PC-9 (cell line): ENCODE measurements at regions not wholly inside any gene's neighbourhood (a gene's known extent, or its start where the extent isn't known, plus 50 kb on each side); places are given as distances from the start of the nearest gene placed in this dataset.

Experiments
- BruUV-seq: library from RNA; stranded (reverse); fragments of 400-500 nt; replicated peaks from 2 replicates; lab custom pipeline; 2021; lab: Mats Ljungman, UMichigan
- CTCF ChIA-PET: fragments of 300-600 bp; sonication (Branson Sonifier 250); formaldehyde crosslinking; loops from one replicate; lab custom pipeline; 2022; ENCODE audit warnings: antibody characterized with exemption; lab: Charles Lee
- POLR2A ChIA-PET: fragments of 300-600 bp; sonication (Branson Sonifier 250); formaldehyde crosslinking; loops from one replicate; lab custom pipeline; 2022; ENCODE audit warnings: antibody characterized with exemption; ENCODE audit not compliant: unreplicated experiment; lab: Charles Lee
- DNase-seq, 2 experiments: peaks; one replicate each; pipeline versions ENCODE4 v3.0.0 to v3.0.0-alpha.2; 2015 to 2022; ENCODE audit warnings: mixed read lengths in 1 of 2
- H2AFZ ChIP-seq: fragments of 200-600 bp; sonication (generic); 2 replicates; pipeline ENCODE4 v1.8.1; 2017; ENCODE audit warnings: antibody characterized with exemption
- H3F3A ChIP-seq: fragments of 200-600 bp; sonication (generic); 2 replicates; pipeline ENCODE4 v1.8.1; 2017; ENCODE audit warnings: antibody characterized with exemption, mild to moderate bottlenecking, low read depth; ENCODE audit not compliant: insufficient read depth
- H3K27ac ChIP-seq: fragments of 200-600 bp; sonication (generic); 2 replicates; pipeline ENCODE4 v1.6.1; 2016; ENCODE audit warnings: mixed run types
- H3K27me3 ChIP-seq: fragments of 200-600 bp; sonication (generic); 2 replicates; pipeline ENCODE4 v1.6.1; 2016; ENCODE audit warnings: low read depth, mixed run types; ENCODE audit not compliant: insufficient read depth
- H3K36me3 ChIP-seq: fragments of 200-600 bp; sonication (generic); 2 replicates; pipeline ENCODE4 v1.6.1; 2016; ENCODE audit warnings: low read depth, mixed run types
- H3K4me1 ChIP-seq: fragments of 200-600 bp; sonication (generic); replicated peaks from 2 replicates; pipeline ENCODE4 v1.6.1; 2016; ENCODE audit warnings: mixed run types; ENCODE audit not compliant: insufficient read depth
- H3K4me2 ChIP-seq: fragments of 200-600 bp; sonication (generic); 2 replicates; pipeline ENCODE4 v1.6.1; 2017; ENCODE audit warnings: mixed run types
- H3K4me3 ChIP-seq: fragments of 200-600 bp; sonication (generic); 2 replicates; pipeline ENCODE4 v1.6.1; 2016; ENCODE audit warnings: mixed run types
- H3K79me2 ChIP-seq: fragments of 200-600 bp; sonication (generic); 2 replicates; pipeline ENCODE4 v1.6.1; 2017; ENCODE audit warnings: low read depth, mixed run types
- H3K9me2 ChIP-seq: fragments of 200-600 bp; sonication (generic); 2 replicates; pipeline ENCODE4 v1.8.1; 2017; ENCODE audit warnings: mild to moderate bottlenecking; ENCODE audit not compliant: insufficient read depth
- H3K9me3 ChIP-seq: fragments of 200-600 bp; sonication (generic); 2 replicates; pipeline ENCODE4 v1.8.1; 2016; ENCODE audit warnings: low read depth; ENCODE audit not compliant: insufficient read depth
- H4K20me1 ChIP-seq: fragments of 200-600 bp; sonication (generic); 2 replicates; pipeline ENCODE4 v1.8.1; 2017; ENCODE audit not compliant: insufficient read depth
- EZH2 ChIP-seq: fragments of 200-600 bp; sonication (generic); IDR thresholded peaks from 2 replicates; pipeline ENCODE4 v1.8.0; 2017; ENCODE audit warnings: antibody characterized with exemption, low read depth
- intact Hi-C: fragments of 100-400 bp; cut with micrococcal nuclease; formaldehyde crosslinking; loops from one replicate; pipeline ENCODE4 v1.10.0; 2022; ENCODE audit not compliant: unreplicated experiment
- TF ChIP-seq, protein P1 (sequence below): fragments of 200-600 bp; sonication (generic); conservative IDR thresholded peaks from 2 replicates; pipeline ENCODE4 v1.6.1; 2017; ENCODE audit warnings: mixed run types, antibody characterized with exemption, mild to moderate bottlenecking, moderate library complexity

DNA sequence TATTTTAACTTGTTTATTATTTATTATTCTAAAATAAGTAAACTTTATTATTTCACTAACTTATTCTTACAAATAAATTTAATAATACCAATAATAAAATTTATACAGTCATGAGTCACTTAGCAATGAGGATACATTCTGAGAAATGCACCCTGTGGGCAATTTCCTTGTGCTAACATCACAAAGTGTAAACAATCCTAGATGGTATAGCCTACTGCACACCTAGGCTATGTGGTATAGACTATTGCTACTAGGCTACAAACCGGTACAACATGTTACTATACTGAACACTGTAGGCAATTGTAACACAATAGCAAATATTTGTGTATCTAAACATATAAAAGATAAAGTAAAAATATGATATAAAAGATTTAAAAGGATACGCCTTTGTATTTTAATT is 479.5 kb downstream of the EPHA5 start:
- no peak for DNase-seq
- H3K4me3 ChIP-seq, result no peak overlapping the region
- BruUV-seq, result no TSS peak
- ChIA-PET CTCF (no interaction called here), POLR2A (no interaction called here)
- H3K27me3 ChIP-seq, result no peaks in the 10 kb centered on the region
- no peaks in the 10 kb centered on the region for H3K4me1 ChIP-seq
- H3F3A ChIP-seq, result no peaks in the 10 kb centered on the region
- no peak overlapping the region for H3K4me2 ChIP-seq
- no peaks in the 10 kb centered on the region for H3K36me3 ChIP-seq
- no peak overlapping the region for H2AFZ ChIP-seq
- no peaks in the 10 kb centered on the region for H4K20me1 ChIP-seq
- TF ChIP-seq, protein P1, sequence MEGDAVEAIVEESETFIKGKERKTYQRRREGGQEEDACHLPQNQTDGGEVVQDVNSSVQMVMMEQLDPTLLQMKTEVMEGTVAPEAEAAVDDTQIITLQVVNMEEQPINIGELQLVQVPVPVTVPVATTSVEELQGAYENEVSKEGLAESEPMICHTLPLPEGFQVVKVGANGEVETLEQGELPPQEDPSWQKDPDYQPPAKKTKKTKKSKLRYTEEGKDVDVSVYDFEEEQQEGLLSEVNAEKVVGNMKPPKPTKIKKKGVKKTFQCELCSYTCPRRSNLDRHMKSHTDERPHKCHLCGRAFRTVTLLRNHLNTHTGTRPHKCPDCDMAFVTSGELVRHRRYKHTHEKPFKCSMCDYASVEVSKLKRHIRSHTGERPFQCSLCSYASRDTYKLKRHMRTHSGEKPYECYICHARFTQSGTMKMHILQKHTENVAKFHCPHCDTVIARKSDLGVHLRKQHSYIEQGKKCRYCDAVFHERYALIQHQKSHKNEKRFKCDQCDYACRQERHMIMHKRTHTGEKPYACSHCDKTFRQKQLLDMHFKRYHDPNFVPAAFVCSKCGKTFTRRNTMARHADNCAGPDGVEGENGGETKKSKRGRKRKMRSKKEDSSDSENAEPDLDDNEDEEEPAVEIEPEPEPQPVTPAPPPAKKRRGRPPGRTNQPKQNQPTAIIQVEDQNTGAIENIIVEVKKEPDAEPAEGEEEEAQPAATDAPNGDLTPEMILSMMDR, result no peak
- no peak for TF ChIP-seq EZH2
- intact Hi-C loops, result no loop called here
- no peak overlapping the region for H3K27ac ChIP-seq
- no peaks in the 10 kb centered on the region for H3K9me3 ChIP-seq
- H3K79me2 ChIP-seq, result no peaks in the 10 kb centered on the region
- H3K9me2 ChIP-seq, result no peaks in the 10 kb centered on the region

- Histone ChIP-seq H4K20me1 (no peaks in the 10 kb centered on the region), H3K4me3 (no peak overlapping the region), H3F3A (no peaks in the 10 kb centered on the region), H3K27ac (no peak overlapping the region), H3K36me3 (no peaks in the 10 kb centered on the region), H3K4me2 (no peak overlapping the region), H3K4me1 (no peaks in the 10 kb centered on the region), H3K9me2 (no peaks in the 10 kb centered on the region), H3K27me3 (no peaks in the 10 kb centered on the region), H2AFZ (no peak overlapping the region), H3K9me3 (no peaks in the 10 kb centered on the region), H3K79me2 (no peaks in the 10 kb centered on the region)
- POLR2A ChIA-PET, result no interaction called here
- CTCF ChIA-PET, result no interaction called here
- intact Hi-C loops, result no loop called here
- no TSS peak for BruUV-seq
- DNase-seq, result no peak
- TF ChIP-seq EZH2, result no peak
- TF ChIP-seq, protein P1, result no peak
Measured at GRCh38 chr4:65175585-65175984, 494.7 kb downstream of the EPHA5 start.

- no TSS peak for BruUV-seq
- H3K36me3 ChIP-seq, result no peaks in the 10 kb centered on the region
- H4K20me1 ChIP-seq, result no peaks in the 10 kb centered on the region
- no peaks in the 10 kb centered on the region for H3F3A ChIP-seq
- TF ChIP-seq EZH2, result no peak
- TF ChIP-seq, protein P1, result no peak
- DNase-seq, result no peak
- no peak overlapping the region for H3K4me2 ChIP-seq
- no peak overlapping the region for H2AFZ ChIP-seq
- no peak overlapping the region for H3K4me3 ChIP-seq
- POLR2A ChIA-PET, result interaction anchor here (0.7 kb wide), 1 partner anchor 462 kb away, joined by 4 read pairs; no protein-coding TSS in a partner anchor
- CTCF ChIA-PET, result no interaction called here
- intact Hi-C loops, result no loop called here
- no peaks in the 10 kb centered on the region for H3K27me3 ChIP-seq
- H3K9me3 ChIP-seq, result no peaks in the 10 kb centered on the region
- no peak overlapping the region for H3K27ac ChIP-seq
- H3K9me2 ChIP-seq, result no peaks in the 10 kb centered on the region
- no peaks in the 10 kb centered on the region for H3K4me1 ChIP-seq
- H3K79me2 ChIP-seq, result no peaks in the 10 kb centered on the region
Measured at GRCh38 chr4:65170768-65171514, 499.3 kb downstream of the EPHA5 start.
